ENCODE measurements at regions not wholly inside any gene's neighbourhood (a gene's known extent, or its start where the extent isn't known, plus 50 kb on each side); places are given as distances from the start of the nearest gene placed in this dataset.

DNA sequence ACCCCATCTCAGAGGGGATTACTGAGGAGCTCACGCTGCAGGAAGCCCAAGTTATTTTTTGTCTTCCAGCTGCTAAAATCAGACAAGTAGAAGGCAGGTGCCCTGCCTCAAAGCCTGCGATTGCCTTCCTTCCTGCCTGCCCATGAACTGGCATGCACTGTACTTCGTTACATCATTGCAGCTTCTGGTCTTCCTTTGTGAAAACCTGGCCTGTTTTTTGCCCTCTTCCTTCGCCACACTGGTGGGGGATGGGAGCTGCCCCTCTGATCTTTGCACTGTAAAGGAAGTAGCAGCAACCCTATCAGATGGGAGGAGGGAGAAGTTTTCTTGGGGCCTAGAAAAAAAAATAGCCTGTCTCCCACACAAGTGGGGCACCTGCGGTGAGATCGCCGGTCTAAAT lies 1098.7 kb downstream of the BCL11B start:
- no peak overlapping the region for H3K4me3 ChIP-seq (ENCODE audit: low read depth, low read length)
- no peak for DNase-seq (ENCODE audit: low read depth)

DNA sequence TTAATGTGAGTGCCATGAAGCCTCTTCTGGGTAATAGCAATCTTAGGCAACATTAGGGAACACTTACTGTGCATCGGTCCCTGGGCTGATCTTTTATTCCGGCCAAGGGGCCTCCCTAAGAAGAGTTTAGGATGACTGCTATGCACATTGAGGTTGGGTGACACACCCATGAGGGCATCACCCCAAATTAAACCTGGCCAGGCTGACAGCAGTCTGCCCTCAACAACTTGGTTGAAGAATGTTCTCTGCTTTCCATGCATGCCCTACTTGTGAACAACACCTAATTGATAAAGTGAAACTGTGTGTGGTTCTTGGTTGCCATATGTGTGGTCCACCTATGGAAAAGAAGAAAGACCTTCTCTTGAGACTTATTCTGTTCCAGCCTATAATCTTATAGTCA lies 1098.0 kb downstream of the BCL11B start:
- DNase-seq (ENCODE audit: low read depth), result no peak
- no peak overlapping the region for H3K4me3 ChIP-seq (ENCODE audit: low read depth, low read length)
- TF ChIP-seq, protein P1, sequence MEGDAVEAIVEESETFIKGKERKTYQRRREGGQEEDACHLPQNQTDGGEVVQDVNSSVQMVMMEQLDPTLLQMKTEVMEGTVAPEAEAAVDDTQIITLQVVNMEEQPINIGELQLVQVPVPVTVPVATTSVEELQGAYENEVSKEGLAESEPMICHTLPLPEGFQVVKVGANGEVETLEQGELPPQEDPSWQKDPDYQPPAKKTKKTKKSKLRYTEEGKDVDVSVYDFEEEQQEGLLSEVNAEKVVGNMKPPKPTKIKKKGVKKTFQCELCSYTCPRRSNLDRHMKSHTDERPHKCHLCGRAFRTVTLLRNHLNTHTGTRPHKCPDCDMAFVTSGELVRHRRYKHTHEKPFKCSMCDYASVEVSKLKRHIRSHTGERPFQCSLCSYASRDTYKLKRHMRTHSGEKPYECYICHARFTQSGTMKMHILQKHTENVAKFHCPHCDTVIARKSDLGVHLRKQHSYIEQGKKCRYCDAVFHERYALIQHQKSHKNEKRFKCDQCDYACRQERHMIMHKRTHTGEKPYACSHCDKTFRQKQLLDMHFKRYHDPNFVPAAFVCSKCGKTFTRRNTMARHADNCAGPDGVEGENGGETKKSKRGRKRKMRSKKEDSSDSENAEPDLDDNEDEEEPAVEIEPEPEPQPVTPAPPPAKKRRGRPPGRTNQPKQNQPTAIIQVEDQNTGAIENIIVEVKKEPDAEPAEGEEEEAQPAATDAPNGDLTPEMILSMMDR (conservative IDR thresholded peaks at IDR 0.05; ENCODE audit: low read depth, low read length), result no peak

More for the DNA sequence above, 1098.7 kb downstream of the BCL11B start:
- TF ChIP-seq, protein P1 (conservative IDR thresholded peaks at IDR 0.05; ENCODE audit: low read depth, low read length), result no peak

DNA sequence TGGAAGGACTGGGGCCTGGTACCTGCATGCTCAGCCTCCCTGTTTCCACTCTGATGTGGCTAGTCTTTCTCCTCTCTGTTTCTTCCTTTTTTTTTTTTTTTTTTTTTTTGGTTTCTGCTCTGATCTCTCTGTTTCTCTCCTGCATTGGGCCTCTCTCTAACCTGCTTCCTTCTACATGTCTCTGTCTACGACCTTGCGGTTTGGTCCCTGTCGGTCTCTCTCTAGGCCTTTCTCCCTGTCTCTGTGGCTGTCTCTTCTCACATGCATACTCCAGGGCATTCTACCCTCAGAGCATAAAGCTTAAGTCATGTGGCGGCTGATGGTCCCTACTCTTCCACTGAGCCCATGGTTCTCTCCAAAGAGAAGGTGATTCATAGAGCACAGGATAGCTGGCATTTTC lies 1096.6 kb downstream of the BCL11B start:
- DNase-seq (ENCODE audit: low read depth), result no peak
- TF ChIP-seq, protein P1 (conservative IDR thresholded peaks at IDR 0.05; ENCODE audit: low read depth, low read length), result no peak
- no peak overlapping the region for H3K4me3 ChIP-seq (ENCODE audit: low read depth, low read length)

DNA sequence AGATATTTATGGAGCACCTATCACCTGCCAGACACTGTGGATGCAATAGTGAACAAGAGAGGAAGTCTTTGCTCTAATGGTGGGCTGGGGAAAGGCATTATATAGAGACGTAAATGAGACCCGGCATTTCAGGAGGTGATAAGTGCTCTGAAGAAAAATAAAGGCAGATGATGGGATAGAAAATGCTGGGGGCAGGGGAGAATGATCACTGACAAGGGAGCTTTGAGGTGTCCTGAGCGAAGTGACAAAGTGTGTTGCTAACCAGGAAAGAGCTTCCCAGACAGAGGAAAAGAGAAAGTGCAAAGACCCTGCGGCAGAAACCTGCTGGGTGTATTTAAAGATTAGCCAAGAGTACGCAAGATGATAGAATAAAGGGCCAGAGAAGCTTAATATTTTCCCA lies 1096.1 kb downstream of the BCL11B start:
- DNase-seq (ENCODE audit: low read depth), result no peak
- H3K4me3 ChIP-seq (ENCODE audit: low read depth, low read length), result no peak overlapping the region
- TF ChIP-seq, protein P1 (conservative IDR thresholded peaks at IDR 0.05; ENCODE audit: low read depth, low read length), result no peak

DNA sequence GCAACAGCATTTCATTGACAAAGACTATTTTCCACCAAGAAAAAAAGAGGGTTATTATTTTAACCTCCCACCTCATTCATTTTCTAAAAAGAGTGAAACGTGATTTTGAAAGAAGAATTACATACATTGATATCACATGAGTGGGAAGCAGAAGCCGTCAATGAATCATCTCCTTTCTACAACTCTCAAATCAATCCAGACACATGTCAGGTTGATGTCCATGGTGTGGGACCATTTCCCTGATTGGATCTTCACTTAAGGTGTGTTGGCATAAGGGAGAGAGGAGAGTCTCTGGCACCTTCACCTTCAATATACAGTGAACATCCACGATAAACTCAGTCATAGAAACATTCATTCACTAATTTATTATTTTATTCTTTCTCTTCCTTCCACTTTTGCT lies 1095.1 kb downstream of the BCL11B start:
- H3K4me3 ChIP-seq (ENCODE audit: low read depth, low read length), result no peak overlapping the region
- TF ChIP-seq, protein P1 (conservative IDR thresholded peaks at IDR 0.05; ENCODE audit: low read depth, low read length), result no peak
- DNase-seq (ENCODE audit: low read depth), result no peak

DNA sequence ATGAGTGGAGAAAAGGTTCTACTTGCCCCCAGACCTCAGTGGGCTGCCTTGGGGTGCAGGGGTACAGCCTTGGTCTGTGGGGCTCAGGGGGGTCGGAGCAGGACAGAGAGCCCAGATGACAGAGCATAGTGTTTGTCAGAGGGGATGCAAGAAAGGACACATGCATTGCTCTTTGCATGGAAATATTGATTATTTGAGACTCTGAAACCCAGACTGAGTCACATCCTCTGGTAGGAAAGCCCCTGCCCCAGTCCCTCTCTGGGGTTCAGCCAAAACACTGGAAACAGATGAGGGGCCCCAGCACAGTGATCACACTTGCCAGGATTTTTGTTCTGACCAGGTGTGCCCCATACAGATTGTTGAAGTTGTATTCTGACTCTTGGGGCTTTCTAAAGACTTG lies 1094.4 kb downstream of the BCL11B start:
- TF ChIP-seq, protein P1 (conservative IDR thresholded peaks at IDR 0.05; ENCODE audit: low read depth, low read length), result no peak
- DNase-seq (ENCODE audit: low read depth), result no peak
- no peak overlapping the region for H3K4me3 ChIP-seq (ENCODE audit: low read depth, low read length)

DNA sequence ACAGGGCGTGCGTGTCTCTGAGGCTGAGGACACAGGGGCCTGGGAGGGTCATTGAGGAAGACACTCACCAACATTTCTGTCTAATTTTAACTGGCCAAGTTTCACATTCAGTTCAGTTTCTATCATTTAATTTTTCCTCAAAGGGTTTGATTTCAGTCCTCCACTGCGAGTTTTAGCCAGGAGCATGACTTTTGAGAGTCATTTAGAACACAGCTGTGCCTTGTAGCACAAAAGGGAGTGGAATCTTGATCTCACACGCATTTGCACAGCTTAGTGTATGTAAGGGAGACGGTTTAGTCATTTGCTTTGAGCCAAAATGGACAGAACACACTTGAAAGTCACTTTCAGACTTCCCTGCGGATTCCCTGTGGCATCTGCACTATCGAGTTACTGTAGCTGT lies 1090.8 kb downstream of the BCL11B start:
- TF ChIP-seq, protein P1 (conservative IDR thresholded peaks at IDR 0.05; ENCODE audit: low read depth, low read length), result no peak
- no peak for DNase-seq (ENCODE audit: low read depth)
- no peak overlapping the region for H3K4me3 ChIP-seq (ENCODE audit: low read depth, low read length)

All from choroid plexus epithelial cell (primary cell).